ENCODE measurements at regions not wholly inside any gene's neighbourhood (a gene's known extent, or its start where the extent isn't known, plus 50 kb on each side); places are given as distances from the start of the nearest gene placed in this dataset.

DNA sequence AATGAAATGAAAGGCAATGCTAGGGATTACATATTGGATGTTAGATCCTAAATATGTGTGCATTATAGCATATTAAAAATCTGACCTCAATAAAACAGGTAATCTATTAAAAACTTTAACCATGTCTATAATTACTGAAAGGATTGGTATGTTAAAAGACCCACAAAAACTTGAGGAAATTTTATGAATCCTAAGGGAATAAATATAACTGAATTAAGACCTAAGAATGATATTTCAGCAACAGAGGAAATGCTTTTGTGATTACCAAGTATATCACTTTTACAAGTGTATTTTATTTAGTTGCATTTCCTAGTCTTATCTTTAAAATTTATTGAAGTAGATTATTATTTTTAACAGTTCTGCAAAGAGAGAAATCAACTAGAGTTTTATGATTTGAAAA lies 571.5 kb downstream of the HDGFL1 start:
- TF ChIP-seq JUN (IDR thresholded peaks at IDR 0.05; ENCODE audit: borderline replicate concordance, insufficient read depth, insufficient read length, low read depth) (no peak), FOS (IDR thresholded peaks at IDR 0.05; ENCODE audit: borderline replicate concordance, insufficient read depth, low read length) (no peak), MAX (IDR thresholded peaks at IDR 0.05; ENCODE audit: insufficient read depth, insufficient read length) (no peak), EZH2 (IDR thresholded peaks at IDR 0.05; ENCODE audit: borderline replicate concordance, low read depth, low read length, severe bottlenecking) (no peak), GATA2 (IDR thresholded peaks at IDR 0.05; ENCODE audit: insufficient read depth, insufficient read length, low read depth, low read length) (no peak), MYC (IDR thresholded peaks at IDR 0.05; ENCODE audit: low read depth, low read length) (no peak), POLR2A (IDR thresholded peaks at IDR 0.05; ENCODE audit: low read depth, low read length) (no peak), CTCF (IDR thresholded peaks at IDR 0.05; ENCODE audit: extremely low read depth in 1 of 2, insufficient read depth in 1 of 2, low read depth in 1 of 2, low read length in 2 of 2) (no peak), POLR2AphosphoS5 (IDR thresholded peaks at IDR 0.05; ENCODE audit: insufficient read depth, low read depth, low read length) (no peak)
- intact Hi-C loops (cut with micrococcal nuclease) (no loop called here), dilution Hi-C loops (cut with MboI; ENCODE audit: extremely low pct_ligation_motif_present, low sequenced_read_pairs) (no loop called here)
- Histone ChIP-seq H2AFZ (ENCODE audit: low read depth, low read length) (no peak overlapping the region), H3K4me3 (replicated peaks in 1 of 3; ENCODE audit: insufficient read depth in 1 of 3, low read depth in 1 of 3, low read length in 3 of 3) (no peak overlapping the region), H3K4me2 (ENCODE audit: insufficient read depth, low read length) (no peak overlapping the region), H3K36me3 (ENCODE audit: control insufficient read depth in 2 of 2, extremely low read depth in 1 of 2, insufficient read depth in 2 of 2, low read length in 2 of 2) (no peaks in the 10 kb centered on the region), H3K79me2 (ENCODE audit: control insufficient read depth, insufficient read depth, low read length) (no peaks in the 10 kb centered on the region), H3K27ac (ENCODE audit: insufficient read depth, low read depth, low read length) (no peak overlapping the region), H4K20me1 (replicated peaks; ENCODE audit: control insufficient read depth, extremely low read depth, insufficient read depth, low read length) (no peaks in the 10 kb centered on the region), H3K4me1 (ENCODE audit: control insufficient read depth, extremely low read depth, insufficient read depth, low read length) (no peaks in the 10 kb centered on the region), H3K27me3 (ENCODE audit: control insufficient read depth in 2 of 2, insufficient read depth in 2 of 2, low read length in 2 of 2) (no peaks in the 10 kb centered on the region), H3K9me1 (replicated peaks; ENCODE audit: control insufficient read depth, extremely low read depth, insufficient read depth, low read length) (no peaks in the 10 kb centered on the region), H3K9me3 (replicated peaks; ENCODE audit: control insufficient read depth, insufficient read depth, low read length) (no peaks in the 10 kb centered on the region), H3K9ac (replicated peaks; ENCODE audit: extremely low read depth, insufficient read depth, low read length) (no peak overlapping the region)
- no TSS peak for BruUV-seq (replicated peaks)
- DNase-seq (ENCODE audit: low read depth, low spot score) (no peak), FAIRE-seq (no peak)
- ChIA-PET CTCF (interaction anchor here (1.4 kb wide), 1 partner anchor 11 kb away, joined by 4 read pairs; no protein-coding TSS in a partner anchor), POLR2A (no interaction called here)
